Karpas-422 (cell line): ENCODE measurements at regions not wholly inside any gene's neighbourhood (a gene's known extent, or its start where the extent isn't known, plus 50 kb on each side); places are given as distances from the start of the nearest gene placed in this dataset.

Source experiments
- DNase-seq: peaks from one replicate; pipeline ENCODE4 v3.0.0-alpha.2; 2015
- H2AFZ ChIP-seq: fragments of 200-600 bp; sonication (generic); 2 replicates; pipeline ENCODE4 v1.6.1; 2014; ENCODE audit warnings: antibody characterized with exemption, low read length, mixed read lengths
- H3K27ac ChIP-seq: fragments of 200-600 bp; sonication (generic); 2 replicates; pipeline ENCODE4 v1.5.1; 2014; ENCODE audit warnings: mild to moderate bottlenecking, low read length, moderate library complexity
- H3K27me3 ChIP-seq: fragments of 200-600 bp; sonication (generic); 2 replicates; pipeline ENCODE4 v1.6.1; 2014; ENCODE audit warnings: low read length, mixed read lengths
- H3K36me3 ChIP-seq: fragments of 200-600 bp; sonication (generic); 2 replicates; pipeline ENCODE4 v1.6.1; 2014; ENCODE audit warnings: low read length, mixed read lengths; ENCODE audit not compliant: insufficient read depth
- H3K4me1 ChIP-seq: fragments of 200-600 bp; sonication (generic); 2 replicates; pipeline ENCODE4 v1.6.1; 2014; ENCODE audit warnings: mild to moderate bottlenecking, low read length, mixed read lengths
- H3K4me2 ChIP-seq: fragments of 200-600 bp; sonication (generic); 2 replicates; pipeline ENCODE4 v1.6.1; 2014; ENCODE audit warnings: low read length, low read depth, mild to moderate bottlenecking; ENCODE audit not compliant: poor library complexity, severe bottlenecking
- H3K4me3 ChIP-seq: fragments of 200-600 bp; sonication (generic); 2 replicates; pipeline ENCODE4 v1.5.1; 2014; ENCODE audit warnings: mild to moderate bottlenecking, antibody characterized with exemption, low read length, mixed read lengths
- H3K79me2 ChIP-seq: fragments of 200-600 bp; sonication (generic); 2 replicates; pipeline ENCODE4 v1.6.1; 2014; ENCODE audit warnings: mild to moderate bottlenecking, low read length, mixed read lengths
- H3K9ac ChIP-seq: fragments of 200-600 bp; sonication (generic); 2 replicates; pipeline ENCODE4 v1.6.0; 2014; ENCODE audit warnings: low read length
- H3K9me2 ChIP-seq: fragments of 200-600 bp; sonication (generic), shearing (Covaris generic); replicated peaks from 2 replicates; pipeline ENCODE4 v1.6.0; 2014; ENCODE audit warnings: mild to moderate bottlenecking, low read length, moderate library complexity; ENCODE audit not compliant: insufficient read depth
- H3K9me3 ChIP-seq: fragments of 300-700, 200-600 bp; sonication (generic); 2 replicates; pipeline ENCODE4 v1.6.1; 2014; ENCODE audit warnings: low read length, mixed read lengths
- H4K20me1 ChIP-seq: fragments of 200-600 bp; sonication (generic); 2 replicates; pipeline ENCODE4 v1.6.1; 2014; ENCODE audit warnings: mild to moderate bottlenecking, antibody characterized with exemption, low read length, low read depth; ENCODE audit not compliant: insufficient read depth

DNA sequence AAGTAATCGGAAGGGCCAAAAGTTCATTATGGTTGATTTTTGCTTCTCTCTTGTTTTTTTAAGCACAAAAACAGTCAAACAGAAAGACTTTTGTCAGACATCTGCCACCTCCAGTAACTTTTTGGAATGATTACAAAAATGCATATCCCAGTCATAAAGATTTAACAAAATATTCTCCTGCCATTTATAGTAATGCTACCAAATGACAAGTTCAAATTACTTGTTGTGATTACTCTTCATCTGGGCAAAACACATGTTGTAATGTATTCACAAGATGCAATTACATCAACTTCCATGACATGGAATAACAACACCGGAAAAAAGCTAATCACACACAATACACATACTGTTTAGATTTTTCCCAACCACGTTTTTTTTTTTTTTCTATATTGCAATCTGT lies 1017.5 kb upstream of the TENM4 start:
- no peak overlapping the region for H2AFZ ChIP-seq

DNA sequence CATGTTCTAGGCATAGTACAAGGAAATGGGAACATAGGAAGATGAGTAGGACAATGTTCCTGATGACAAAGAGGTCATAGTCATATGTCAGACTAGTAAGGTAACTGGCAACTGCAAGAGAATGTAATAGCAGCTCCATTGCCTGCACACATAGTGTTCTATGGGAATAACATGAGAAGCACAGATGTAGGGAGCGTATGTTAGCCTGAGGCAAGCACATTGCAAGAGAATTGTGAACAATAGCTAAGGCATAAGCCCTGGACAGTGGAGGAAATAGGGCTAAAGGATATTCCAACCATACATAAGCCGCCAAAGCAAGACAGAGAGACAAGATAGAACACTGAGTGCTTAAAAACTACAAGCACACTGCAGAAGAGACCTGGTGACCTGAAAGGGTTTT lies 1017.0 kb upstream of the TENM4 start:
- Histone ChIP-seq H3K4me2 (no peak overlapping the region), H3K9me3 (peaks cover 12% of the 10 kb centered on the region), H3K27ac (no peak overlapping the region), H2AFZ (no peak overlapping the region), H3K4me1 (no peaks in the 10 kb centered on the region), H3K4me3 (no peak overlapping the region), H3K36me3 (no peaks in the 10 kb centered on the region), H4K20me1 (no peaks in the 10 kb centered on the region), H3K9ac (no peak overlapping the region), H3K9me2 (no peaks in the 10 kb centered on the region; the same call in 1 of the 2 replicates), H3K79me2 (no peaks in the 10 kb centered on the region), H3K27me3 (no peaks in the 10 kb centered on the region)
- no peak for DNase-seq

More for the DNA sequence above, 1017.5 kb upstream of the TENM4 start:
- no peak overlapping the region for H3K4me3 ChIP-seq
- H3K27ac ChIP-seq = no peak overlapping the region
- H3K36me3 ChIP-seq = no peaks in the 10 kb centered on the region
- H3K79me2 ChIP-seq = no peaks in the 10 kb centered on the region
- DNase-seq = no peak
- H3K27me3 ChIP-seq = no peaks in the 10 kb centered on the region
- H4K20me1 ChIP-seq = no peaks in the 10 kb centered on the region
- no peaks in the 10 kb centered on the region; the same call in 1 of the 2 replicates for H3K9me2 ChIP-seq
- H3K4me1 ChIP-seq = no peaks in the 10 kb centered on the region
- H3K4me2 ChIP-seq = no peak overlapping the region
- H3K9me3 ChIP-seq = peaks cover 16% of the 10 kb centered on the region
- H3K9ac ChIP-seq = no peak overlapping the region

DNA sequence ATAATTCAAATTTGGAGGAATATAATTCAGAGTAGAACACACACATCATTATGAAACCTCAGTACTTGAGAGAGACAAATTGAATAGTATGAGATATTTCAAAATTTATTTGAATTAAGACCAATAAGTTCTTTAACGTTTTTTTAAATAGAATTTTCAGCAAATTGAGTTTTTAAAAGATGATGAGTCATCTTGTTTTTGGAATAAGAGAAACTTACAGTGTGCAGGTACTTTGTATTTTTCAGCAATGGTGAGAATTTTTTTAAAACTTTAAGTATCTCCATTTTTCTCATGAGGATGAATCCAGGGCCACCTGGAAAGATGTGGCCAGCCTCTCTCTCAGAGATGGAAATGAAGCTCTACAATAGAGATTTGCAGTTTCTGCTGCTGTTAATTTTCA lies 1015.0 kb upstream of the TENM4 start:
- H2AFZ ChIP-seq = no peak overlapping the region
- H3K4me2 ChIP-seq = no peak overlapping the region
- no peaks in the 10 kb centered on the region for H3K27me3 ChIP-seq
- H4K20me1 ChIP-seq = no peaks in the 10 kb centered on the region
- no peak overlapping the region for H3K27ac ChIP-seq
- H3K36me3 ChIP-seq = no peaks in the 10 kb centered on the region
- H3K9me2 ChIP-seq = no peaks in the 10 kb centered on the region; the same call in 1 of the 2 replicates
- no peak overlapping the region for H3K9ac ChIP-seq
- DNase-seq = no peak
- no peaks in the 10 kb centered on the region for H3K4me1 ChIP-seq
- H3K4me3 ChIP-seq = no peak overlapping the region
- no peaks in the 10 kb centered on the region for H3K79me2 ChIP-seq
- H3K9me3 ChIP-seq = peaks cover 12% of the 10 kb centered on the region

DNA sequence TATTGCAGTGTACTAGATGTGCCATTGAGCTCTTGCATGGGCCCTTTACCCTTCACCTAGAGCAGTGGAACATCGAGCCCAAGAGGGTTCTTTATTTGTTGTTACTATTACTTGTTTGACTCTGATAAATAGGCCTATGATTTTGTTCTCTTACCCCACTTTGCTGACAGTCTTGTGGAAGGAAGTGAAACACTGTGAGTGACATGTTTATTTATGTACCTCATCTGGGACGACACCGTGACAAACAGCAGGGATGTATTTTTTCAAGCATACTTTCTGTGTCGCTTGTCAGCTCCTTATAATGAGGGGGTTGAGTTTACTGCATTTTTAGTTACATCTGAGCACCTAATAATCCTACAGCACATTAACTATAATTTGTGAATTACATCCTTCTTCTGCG lies 1010.3 kb upstream of the TENM4 start:
- no peaks in the 10 kb centered on the region for H3K79me2 ChIP-seq
- H3K4me2 ChIP-seq = no peak overlapping the region
- no peak overlapping the region for H3K4me3 ChIP-seq
- no peaks in the 10 kb centered on the region for H3K36me3 ChIP-seq
- peaks cover 4% of the 10 kb centered on the region; the same call in 1 of the 2 replicates for H3K9me3 ChIP-seq
- no peaks in the 10 kb centered on the region for H3K27me3 ChIP-seq
- H3K27ac ChIP-seq = no peak overlapping the region
- DNase-seq = no peak
- H4K20me1 ChIP-seq = no peaks in the 10 kb centered on the region
- no peak overlapping the region for H2AFZ ChIP-seq
- H3K9me2 ChIP-seq = no peaks in the 10 kb centered on the region; the same call in 1 of the 2 replicates
- H3K4me1 ChIP-seq = no peaks in the 10 kb centered on the region
- H3K9ac ChIP-seq = no peak overlapping the region

DNA sequence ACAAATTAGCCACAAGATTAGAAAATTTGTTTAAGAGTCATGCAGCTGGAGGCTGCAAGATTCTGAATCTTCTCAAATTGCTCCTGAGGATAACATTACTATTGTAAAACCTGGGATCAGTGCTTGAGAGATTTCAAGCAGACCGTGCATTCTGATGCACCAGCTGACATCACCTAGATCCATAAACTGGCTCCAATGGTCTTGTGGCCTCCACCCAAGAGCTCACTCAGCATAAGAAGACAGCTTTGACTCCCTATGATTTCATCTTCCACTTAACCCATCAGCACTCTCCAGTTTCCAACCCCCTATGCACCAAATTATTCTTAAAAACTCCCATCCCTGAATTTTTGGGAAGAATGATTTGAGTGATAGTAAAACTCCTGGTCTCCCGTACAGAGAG lies 1007.9 kb upstream of the TENM4 start:
- Histone ChIP-seq H3K27me3 (no peaks in the 10 kb centered on the region), H3K36me3 (no peaks in the 10 kb centered on the region), H2AFZ (no peak overlapping the region), H3K4me2 (no peak overlapping the region), H3K9me2 (no peaks in the 10 kb centered on the region), H3K27ac (no peak overlapping the region), H4K20me1 (no peaks in the 10 kb centered on the region), H3K4me3 (no peak overlapping the region), H3K9me3 (peaks cover 4% of the 10 kb centered on the region; the same call in 1 of the 2 replicates), H3K79me2 (no peaks in the 10 kb centered on the region), H3K9ac (no peak overlapping the region), H3K4me1 (no peaks in the 10 kb centered on the region)
- no peak for DNase-seq

DNA sequence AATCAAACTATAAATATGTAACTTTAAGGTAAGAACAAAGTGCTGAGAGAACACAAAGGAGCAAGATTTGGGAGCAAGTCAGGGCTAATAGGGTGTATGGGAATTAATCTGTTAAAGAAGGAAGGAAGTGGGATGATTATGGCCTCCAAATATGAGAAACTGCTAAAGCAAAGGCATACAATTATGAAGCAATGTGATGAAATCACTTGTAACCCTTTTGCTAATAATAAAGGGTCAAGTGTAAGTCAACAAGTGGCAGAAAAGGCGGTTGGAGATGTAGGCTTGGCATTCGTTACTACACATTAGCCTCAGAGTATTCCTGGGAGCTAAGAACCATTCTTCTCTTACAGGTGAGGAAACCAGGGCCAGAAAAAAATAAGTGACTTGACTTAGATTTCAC lies 1002.3 kb upstream of the TENM4 start:
- no peaks in the 10 kb centered on the region for H3K27me3 ChIP-seq
- no peak overlapping the region for H2AFZ ChIP-seq

DNA sequence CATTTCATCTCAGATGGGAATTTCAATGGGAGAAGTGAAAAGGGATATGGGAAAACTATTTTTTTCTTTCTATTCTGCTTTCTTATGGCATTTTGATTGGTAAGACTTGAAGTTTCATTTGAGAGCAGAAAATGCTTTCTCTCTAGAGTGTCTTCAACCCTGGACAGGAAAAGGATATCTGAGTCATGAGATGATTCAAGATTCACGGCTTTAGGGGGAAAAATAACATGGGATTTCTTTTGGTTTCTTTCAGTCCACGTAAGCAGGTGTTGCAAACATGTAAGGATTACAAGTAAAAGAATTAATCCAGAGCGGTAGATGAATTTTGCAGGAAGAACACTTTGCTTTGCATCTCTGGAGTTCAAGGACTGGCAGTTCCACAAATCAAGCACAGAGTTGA lies 1001.0 kb upstream of the TENM4 start:
- H2AFZ ChIP-seq = no peak overlapping the region
- H3K4me3 ChIP-seq = no peak overlapping the region
- no peaks in the 10 kb centered on the region for H3K27me3 ChIP-seq
- H3K9me2 ChIP-seq = no peaks in the 10 kb centered on the region
- H3K9ac ChIP-seq = no peak overlapping the region
- no peak overlapping the region for H3K27ac ChIP-seq
- H3K9me3 ChIP-seq = no peaks in the 10 kb centered on the region
- no peaks in the 10 kb centered on the region for H3K4me1 ChIP-seq
- no peak overlapping the region for H3K4me2 ChIP-seq
- DNase-seq = no peak
- no peaks in the 10 kb centered on the region for H3K79me2 ChIP-seq
- no peaks in the 10 kb centered on the region for H3K36me3 ChIP-seq
- no peaks in the 10 kb centered on the region for H4K20me1 ChIP-seq

More for the DNA sequence above, 1002.3 kb upstream of the TENM4 start:
- DNase-seq = no peak
- Histone ChIP-seq H3K36me3 (no peaks in the 10 kb centered on the region), H3K4me3 (no peak overlapping the region), H3K9me2 (no peaks in the 10 kb centered on the region), H3K27ac (no peak overlapping the region), H3K4me2 (no peak overlapping the region), H3K9ac (no peak overlapping the region), H4K20me1 (no peaks in the 10 kb centered on the region), H3K9me3 (no peaks in the 10 kb centered on the region), H3K79me2 (no peaks in the 10 kb centered on the region), H3K4me1 (no peaks in the 10 kb centered on the region)

DNA sequence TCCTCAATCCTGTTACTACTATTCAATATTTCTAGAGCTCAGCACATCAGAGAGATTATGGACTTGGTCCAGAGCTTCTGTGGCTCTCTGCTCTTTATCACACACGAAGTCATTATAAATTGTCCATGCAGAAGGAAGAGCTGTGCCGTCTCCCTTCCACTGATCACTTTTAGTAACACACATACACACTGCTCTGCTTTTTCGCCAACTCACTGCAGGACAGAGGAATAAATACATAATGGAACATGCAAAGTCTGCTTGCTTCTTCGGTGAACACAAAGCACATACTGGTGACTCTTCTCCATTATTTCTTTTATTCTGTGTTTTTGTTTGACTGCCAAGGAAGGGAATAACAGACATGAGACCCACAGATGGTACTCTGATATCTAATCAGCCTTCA lies 1000.0 kb upstream of the TENM4 start:
- Histone ChIP-seq H3K79me2 (no peaks in the 10 kb centered on the region), H2AFZ (no peak overlapping the region), H3K36me3 (no peaks in the 10 kb centered on the region), H3K9ac (no peak overlapping the region), H3K27ac (no peak overlapping the region), H3K4me2 (no peak overlapping the region), H3K4me3 (no peak overlapping the region), H3K4me1 (no peaks in the 10 kb centered on the region), H3K27me3 (no peaks in the 10 kb centered on the region), H3K9me2 (no peaks in the 10 kb centered on the region; the same call in 1 of the 2 replicates), H3K9me3 (no peaks in the 10 kb centered on the region), H4K20me1 (no peaks in the 10 kb centered on the region)
- DNase-seq = no peak

DNA sequence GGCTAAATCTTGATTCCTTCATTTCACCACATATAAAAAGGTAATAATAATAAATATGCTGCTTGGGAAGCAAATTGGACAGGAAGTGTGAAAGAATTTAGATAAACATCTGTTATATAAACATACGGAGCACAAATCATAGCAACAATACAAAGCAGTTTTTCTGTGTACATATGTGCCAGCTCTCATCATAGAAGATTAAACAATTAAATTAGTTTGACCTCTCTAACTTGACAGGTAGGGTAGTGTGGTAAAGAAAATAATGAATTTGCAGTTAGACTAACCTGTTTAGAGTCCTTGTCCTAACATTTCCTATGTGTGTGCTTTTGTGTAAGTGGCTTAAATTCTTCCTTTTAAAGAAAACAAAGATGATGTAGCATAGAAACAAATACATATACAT lies 995.7 kb upstream of the TENM4 start:
- Histone ChIP-seq H3K9me3 (peaks cover 7% of the 10 kb centered on the region; the same call in 1 of the 2 replicates), H3K4me2 (no peak overlapping the region), H3K79me2 (no peaks in the 10 kb centered on the region), H3K9me2 (no peaks in the 10 kb centered on the region; the same call in 1 of the 2 replicates), H3K9ac (no peak overlapping the region), H3K27ac (no peak overlapping the region), H3K4me3 (no peak overlapping the region), H3K27me3 (no peaks in the 10 kb centered on the region), H3K4me1 (no peaks in the 10 kb centered on the region), H3K36me3 (no peaks in the 10 kb centered on the region), H2AFZ (no peak overlapping the region), H4K20me1 (no peaks in the 10 kb centered on the region)
- DNase-seq = no peak
